Transverse colon (tissue), 4 donors: ENCODE measurements at regions not wholly inside any gene's neighbourhood (a gene's known extent, or its start where the extent isn't known, plus 50 kb on each side); places are given as distances from the start of the nearest gene placed in this dataset.

Experiments used
- DNase-seq: peaks from one replicate; pipeline ENCODE4 v3.0.0-alpha.2; 2019
- H3K27ac ChIP-seq, 4 donors: fragments of 200-600 bp; sonication (generic); 2 replicates each; pipeline ENCODE4 v1.5.1; 2016 to 2018; ENCODE audit warnings: inconsistent platforms in 4 of 4
- H3K27me3 ChIP-seq: fragments of 200-600 bp; sonication (generic); 2 replicates; pipeline ENCODE4 v1.5.1; 2017; ENCODE audit warnings: inconsistent platforms
- H3K36me3 ChIP-seq, 4 donors: fragments of 200-600 bp; sonication (generic); 2 replicates each; pipeline ENCODE4 v1.5.1; 2017 to 2019; ENCODE audit warnings: inconsistent platforms in 4 of 4
- H3K4me1 ChIP-seq, 4 donors: fragments of 200-600 bp; sonication (generic); 2 replicates each; pipeline ENCODE4 v1.5.1; 2017 to 2020; ENCODE audit warnings: inconsistent platforms in 4 of 4
- H3K4me3 ChIP-seq, 4 donors: fragments of 200-600 bp; sonication (generic); 1 replicate in 1 of 4; 2 replicates in 3 of 4; pipeline versions ENCODE4 v1.5.1 to v1.6.1; 2017 to 2019; ENCODE audit warnings: inconsistent platforms in 4 of 4
- H3K9me3 ChIP-seq, 2 donors: fragments of 200-600 bp; sonication (generic); 2 replicates each; pipeline ENCODE4 v1.5.1; 2017 to 2019; ENCODE audit warnings: inconsistent platforms in 2 of 2
- CTCF ChIP-seq, 5 experiments: fragments of 200-600 bp in 3 of 5; fragments of 450-650 bp in 2 of 5; sonication (generic) in 3 of 5; IDR thresholded peaks; 1 replicate in 2 of 5; 2 replicates in 3 of 5; pipeline ENCODE4 v1.5.1; 2016 to 2017; ENCODE audit warnings: antibody characterized with exemption in 5 of 5, inconsistent platforms in 3 of 5, mild to moderate bottlenecking in 2 of 5, moderate library complexity in 1 of 5
- EP300 ChIP-seq: sonication (generic); formaldehyde crosslinking; IDR thresholded peaks from one replicate; pipeline ENCODE4 v1.6.1; 2017; ENCODE audit warnings: antibody characterized with exemption, low read depth
- POLR2A ChIP-seq: fragments of 450-650 bp; IDR thresholded peaks from one replicate; pipeline ENCODE4 v1.6.1; 2016; ENCODE audit warnings: antibody characterized with exemption, mild to moderate bottlenecking, moderate library complexity
- POLR2AphosphoS5 ChIP-seq, 3 donors: sonication (generic); formaldehyde crosslinking; IDR thresholded peaks; one replicate each; pipeline ENCODE4 v1.6.1; 2016; ENCODE audit warnings: antibody characterized with exemption in 3 of 3
- WGBS, 2 donors: methylation state at CpG; one replicate each; pipeline ENCODE4 v1.1.5; 2018; ENCODE audit warnings: low coverage in 1 of 2; 5-methylcytosine and 5-hydroxymethylcytosine counted together
- in situ Hi-C, 4 donors: fragments of 200-750 bp; cut with MboI; loops; one replicate each; pipeline versions ENCODE4 v1.15.0 to v1.15.1; 2017; ENCODE audit warnings: low sequenced_read_pairs in 3 of 4, low pct_ligation_motif_present in 1 of 4, low pct_unique_long_range_greater_than_20kb in 1 of 4
- intact Hi-C: fragments of 100-400 bp; cut with DNase I; formaldehyde crosslinking; loops from one replicate; pipeline ENCODE4 v1.15.1; 2023; ENCODE audit warnings: low total_unique reads

- no peak overlapping the region for H3K27ac ChIP-seq
- no peaks in the 10 kb centered on the region for H3K27me3 ChIP-seq
- peaks cover 7 to 11% of the 10 kb centered on the region in 2 donors for H3K9me3 ChIP-seq
- in situ Hi-C loops: no loop called here
- H3K4me1 ChIP-seq: no peaks in the 10 kb centered on the region
- H3K36me3 ChIP-seq: no peaks in the 10 kb centered on the region
- no peak for DNase-seq
- intact Hi-C loops: no loop called here
- WGBS, 2 donors: 44 to 67% methylated on average over 1 of the region's 1 CpG
- no peak for TF ChIP-seq POLR2A
- TF ChIP-seq EP300: no peak
- no peak for TF ChIP-seq CTCF (IDR thresholded peaks at IDR 0.05)
- no peak for TF ChIP-seq POLR2AphosphoS5 (IDR thresholded peaks at IDR 0.05)
- H3K4me3 ChIP-seq: no peak overlapping the region
Observed at GRCh38 chr1:42055061-42055460, 98.1 kb upstream of the GUCA2B start.

- 53 to 60% methylated on average over 5 of the region's 5 CpGs for WGBS, 2 donors
- in situ Hi-C loops: no loop called here
Observed at GRCh38 chr1:42052072-42052699, 101.0 kb upstream of the GUCA2B start.

GRCh38 chr1:42047508-42047880, 105.7 kb upstream of the GUCA2B start:
- H3K36me3 ChIP-seq: no peaks in the 10 kb centered on the region
- TF ChIP-seq POLR2A (no peak), CTCF (IDR thresholded peaks at IDR 0.05) (no peak), EP300 (no peak), POLR2AphosphoS5 (IDR thresholded peaks at IDR 0.05) (no peak)
- H3K4me1 ChIP-seq: peaks cover 0 to 13% (median 3%) of the 10 kb centered on the region in 4 donors
- H3K27ac ChIP-seq: no peak overlapping the region
- H3K4me3 ChIP-seq: no peak overlapping the region
- H3K27me3 ChIP-seq: no peaks in the 10 kb centered on the region
- intact Hi-C loops: no loop called here
- in situ Hi-C loops: no loop called here
- no peaks in the 10 kb centered on the region for H3K9me3 ChIP-seq
- no peak for DNase-seq
- 65 to 67% methylated on average over 1 of the region's 1 CpG for WGBS, 2 donors

More at GRCh38 chr1:42052072-42052699, 101.0 kb upstream of the GUCA2B start:
- Histone ChIP-seq H3K27ac (no peak overlapping the region), H3K36me3 (no peaks in the 10 kb centered on the region), H3K27me3 (no peaks in the 10 kb centered on the region), H3K9me3 (peaks cover 0 to under 1% of the 10 kb centered on the region in 2 donors), H3K4me3 (no peak overlapping the region), H3K4me1 (no peaks in the 10 kb centered on the region)
- no peak for TF ChIP-seq CTCF (IDR thresholded peaks at IDR 0.05)
- no peak for TF ChIP-seq POLR2A
- TF ChIP-seq EP300: no peak
- no peak for TF ChIP-seq POLR2AphosphoS5 (IDR thresholded peaks at IDR 0.05)
- no peak for DNase-seq
- intact Hi-C loops: no loop called here

- Histone ChIP-seq H3K36me3 (no peaks in the 10 kb centered on the region), H3K9me3 (no peaks in the 10 kb centered on the region), H3K4me3 (no peak overlapping the region), H3K27ac (no peak overlapping the region), H3K4me1 (peaks cover 0 to 13% (median 3%) of the 10 kb centered on the region in 4 donors), H3K27me3 (no peaks in the 10 kb centered on the region)
- WGBS, 2 donors: 65 to 67% methylated on average over 1 to 4 of the region's 4 CpGs
- no peak for TF ChIP-seq POLR2A
- no peak for TF ChIP-seq CTCF (IDR thresholded peaks at IDR 0.05)
- no peak for TF ChIP-seq EP300
- no peak for TF ChIP-seq POLR2AphosphoS5 (IDR thresholded peaks at IDR 0.05)
- in situ Hi-C loops (no loop called here), intact Hi-C loops (no loop called here)
- DNase-seq: no peak
Observed at GRCh38 chr1:42046761-42047507, 106.3 kb upstream of the GUCA2B start.
